ENCODE measurements at regions not wholly inside any gene's neighbourhood (a gene's known extent, or its start where the extent isn't known, plus 50 kb on each side); places are given as distances from the start of the nearest gene placed in this dataset.
"Not testable (repeated sequence)": the region's sequence is repeated elsewhere in the genome, so short reads cannot be mapped to it uniquely, and the experiment has no call there.

DNA sequence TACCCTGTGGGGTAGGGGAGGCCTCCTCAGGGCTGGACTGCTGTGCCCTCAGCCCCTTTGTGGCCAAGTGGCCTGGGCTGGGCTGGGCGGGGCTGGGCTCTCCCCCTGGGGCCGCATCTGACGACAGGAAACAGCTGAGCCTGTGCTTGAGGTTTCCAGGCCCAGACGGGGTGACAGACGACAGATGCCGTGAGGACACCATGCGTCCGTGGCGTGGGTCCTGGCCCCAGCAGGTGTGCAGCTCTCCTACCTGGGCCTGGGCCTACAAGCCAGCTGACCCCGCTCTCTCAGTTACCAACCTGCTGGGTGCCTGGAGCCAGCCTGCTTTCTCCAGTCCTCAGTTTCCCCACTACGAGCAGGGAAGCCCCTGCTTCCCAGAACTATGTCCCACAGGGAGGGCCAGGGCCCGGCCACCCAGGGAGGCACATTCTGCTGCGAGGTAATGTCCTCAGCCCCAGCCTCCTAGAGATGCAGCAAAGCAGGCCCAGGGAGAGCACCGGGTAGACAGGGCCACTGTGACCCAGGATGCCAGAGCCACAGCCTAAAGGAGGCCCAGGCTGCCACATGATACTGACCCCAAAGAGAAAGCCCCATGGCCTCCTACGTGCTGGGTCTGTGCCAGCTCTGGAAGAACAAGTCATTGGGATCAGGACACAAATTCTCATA, 181.3 kb downstream of the IGLL1 start:
- Mint-ChIP-seq H3K27ac (no peak overlapping the region), H3K36me3 (ENCODE audit: low read depth) (no peaks in the 10 kb centered on the region), H3K4me1 (ENCODE audit: low read depth) (no peaks in the 10 kb centered on the region), H3K27me3 (ENCODE audit: low read depth) (no peaks in the 10 kb centered on the region), H3K9me3 (ENCODE audit: insufficient read depth) (no peaks in the 10 kb centered on the region), H3K4me3 (no peak overlapping the region)
- POLR2A ChIA-PET: no interaction called here
- no peak for ATAC-seq
- CTCF ChIA-PET: no interaction called here
- DNase-seq: no peak

DNA sequence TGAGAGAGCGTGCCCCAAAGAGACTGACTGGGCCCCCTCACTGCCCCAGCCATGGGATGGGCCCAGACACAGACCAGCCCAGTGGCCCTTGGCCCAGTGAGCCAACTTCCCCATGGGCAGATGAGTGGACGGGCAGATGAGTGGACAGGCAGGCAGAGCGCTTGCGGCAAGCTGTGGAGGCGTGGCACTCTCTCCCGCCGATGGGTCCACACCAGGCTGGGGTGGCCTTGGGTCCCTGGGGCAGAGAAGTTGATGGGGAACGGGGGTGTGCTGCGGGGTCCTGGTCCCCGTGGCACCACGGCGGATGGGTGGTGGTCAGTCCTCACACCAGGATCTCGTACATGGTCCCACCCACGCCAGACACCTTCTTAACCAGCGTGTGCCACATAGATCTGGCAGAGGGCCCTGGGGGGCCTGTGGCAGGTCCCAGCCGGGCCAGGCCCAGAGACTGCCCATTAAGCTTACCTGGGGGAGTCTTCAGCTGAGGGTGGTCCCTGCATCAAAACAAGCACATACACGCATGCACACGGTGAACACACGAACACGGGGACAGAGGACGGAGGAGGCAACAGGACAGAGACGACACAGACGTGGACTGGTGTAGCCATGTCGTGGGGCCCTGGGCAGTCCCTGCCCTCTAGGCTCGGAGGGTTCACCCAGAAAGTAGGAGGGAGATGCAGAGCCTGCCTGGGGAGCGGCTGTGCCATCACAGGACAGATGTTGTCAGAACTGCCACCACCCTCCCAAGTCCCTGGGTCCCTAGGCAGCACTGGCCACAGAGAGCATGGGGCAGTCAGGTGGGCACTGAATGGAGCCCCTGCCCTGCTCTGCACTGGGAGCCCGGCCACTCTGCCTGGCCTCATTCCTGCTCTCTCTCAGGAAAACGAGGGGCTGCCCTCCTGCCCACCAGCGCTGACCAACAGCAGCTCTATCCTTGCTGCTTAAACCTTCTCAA, 182.2 kb downstream of the IGLL1 start:
- Mint-ChIP-seq H3K4me1 (ENCODE audit: low read depth) (no peaks in the 10 kb centered on the region), H3K27me3 (ENCODE audit: low read depth) (no peaks in the 10 kb centered on the region), H3K36me3 (ENCODE audit: low read depth) (no peaks in the 10 kb centered on the region), H3K4me3 (no peak overlapping the region), H3K9me3 (ENCODE audit: insufficient read depth) (no peaks in the 10 kb centered on the region), H3K27ac (no peak overlapping the region)
- ATAC-seq (no peak), DNase-seq (no peak)
- CTCF ChIA-PET: no interaction called here
- POLR2A ChIA-PET: no interaction called here

DNA sequence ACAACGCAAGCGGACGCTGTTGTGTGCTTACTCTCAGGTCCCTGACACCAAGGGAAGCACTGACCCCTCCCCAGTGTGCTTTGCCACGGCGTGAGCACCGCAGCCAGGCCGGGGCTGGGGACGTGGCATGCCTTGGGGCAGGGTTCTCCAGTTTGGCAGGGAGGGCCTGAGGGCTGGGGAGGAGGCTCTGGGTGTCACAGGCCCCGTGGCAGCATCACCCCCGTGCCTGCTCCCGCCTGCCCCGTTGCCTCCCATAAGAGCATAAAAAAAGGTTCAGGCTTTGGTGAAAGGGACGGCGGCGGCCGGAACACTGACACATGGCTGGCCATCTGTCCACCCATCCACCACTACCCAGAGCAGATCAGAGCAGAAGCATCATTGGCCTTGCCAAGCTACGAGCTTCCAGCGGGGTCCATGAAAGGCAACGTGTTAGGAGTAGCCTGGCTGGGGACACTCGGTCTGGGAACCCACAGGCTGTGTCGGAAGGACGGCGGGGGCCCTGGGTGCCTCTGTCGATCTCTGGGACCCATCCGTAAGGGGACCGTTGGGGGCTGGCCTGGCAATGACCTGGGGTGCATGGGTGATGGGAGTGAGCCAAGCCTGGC, 183.0 kb downstream of the IGLL1 start:
- Mint-ChIP-seq H3K27me3 (ENCODE audit: low read depth) (no peaks in the 10 kb centered on the region), H3K27ac (no peak overlapping the region), H3K4me1 (ENCODE audit: low read depth) (no peaks in the 10 kb centered on the region), H3K4me3 (no peak overlapping the region), H3K9me3 (ENCODE audit: insufficient read depth) (no peaks in the 10 kb centered on the region), H3K36me3 (ENCODE audit: low read depth) (no peaks in the 10 kb centered on the region)
- ChIA-PET CTCF (no interaction called here), POLR2A (no interaction called here)
- DNase-seq (no peak), ATAC-seq (no peak)

DNA sequence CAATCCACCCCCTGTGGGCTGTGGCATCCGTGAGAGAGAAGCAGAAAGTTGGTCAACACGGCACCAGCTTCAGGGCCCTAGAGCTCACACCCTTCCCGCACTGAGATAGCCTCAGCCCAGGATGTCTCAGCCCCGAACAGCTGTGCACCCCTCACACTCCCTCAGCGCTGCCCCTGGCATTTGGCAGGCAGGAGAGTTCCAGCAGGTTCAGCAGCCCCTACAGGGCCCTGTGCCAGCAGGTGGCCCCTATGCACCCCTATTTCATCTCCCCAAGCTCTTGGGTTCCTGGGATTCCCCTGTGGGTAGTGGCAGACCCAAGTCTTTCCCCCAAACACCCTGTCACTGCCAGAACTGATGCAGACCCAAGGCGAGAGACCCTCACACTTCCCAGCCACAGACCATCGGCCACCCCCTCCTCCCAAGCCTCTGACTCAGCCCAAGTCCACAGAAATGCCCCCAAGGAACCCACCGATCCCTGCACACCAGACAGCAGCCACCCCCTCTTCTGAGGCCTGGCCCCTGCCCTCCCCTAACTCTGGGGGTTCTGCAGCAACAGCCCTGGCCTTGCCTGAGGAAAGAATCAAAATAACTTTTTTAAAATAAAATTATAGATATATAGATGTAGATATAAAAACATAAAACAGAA, 183.6 kb downstream of the IGLL1 start:
- Mint-ChIP-seq H3K36me3 (ENCODE audit: low read depth) (no peaks in the 10 kb centered on the region), H3K27me3 (ENCODE audit: low read depth) (no peaks in the 10 kb centered on the region), H3K27ac (no peak overlapping the region), H3K9me3 (ENCODE audit: insufficient read depth) (no peaks in the 10 kb centered on the region), H3K4me1 (ENCODE audit: low read depth) (no peaks in the 10 kb centered on the region), H3K4me3 (no peak overlapping the region)
- ChIA-PET CTCF (interaction anchor here (0.8 to 1.6 kb wide), 2 partner anchors 12 to 20 kb away, joined by 3 read pairs; no protein-coding TSS in a partner anchor), POLR2A (no interaction called here)
- DNase-seq: no peak
- no peak for ATAC-seq

DNA sequence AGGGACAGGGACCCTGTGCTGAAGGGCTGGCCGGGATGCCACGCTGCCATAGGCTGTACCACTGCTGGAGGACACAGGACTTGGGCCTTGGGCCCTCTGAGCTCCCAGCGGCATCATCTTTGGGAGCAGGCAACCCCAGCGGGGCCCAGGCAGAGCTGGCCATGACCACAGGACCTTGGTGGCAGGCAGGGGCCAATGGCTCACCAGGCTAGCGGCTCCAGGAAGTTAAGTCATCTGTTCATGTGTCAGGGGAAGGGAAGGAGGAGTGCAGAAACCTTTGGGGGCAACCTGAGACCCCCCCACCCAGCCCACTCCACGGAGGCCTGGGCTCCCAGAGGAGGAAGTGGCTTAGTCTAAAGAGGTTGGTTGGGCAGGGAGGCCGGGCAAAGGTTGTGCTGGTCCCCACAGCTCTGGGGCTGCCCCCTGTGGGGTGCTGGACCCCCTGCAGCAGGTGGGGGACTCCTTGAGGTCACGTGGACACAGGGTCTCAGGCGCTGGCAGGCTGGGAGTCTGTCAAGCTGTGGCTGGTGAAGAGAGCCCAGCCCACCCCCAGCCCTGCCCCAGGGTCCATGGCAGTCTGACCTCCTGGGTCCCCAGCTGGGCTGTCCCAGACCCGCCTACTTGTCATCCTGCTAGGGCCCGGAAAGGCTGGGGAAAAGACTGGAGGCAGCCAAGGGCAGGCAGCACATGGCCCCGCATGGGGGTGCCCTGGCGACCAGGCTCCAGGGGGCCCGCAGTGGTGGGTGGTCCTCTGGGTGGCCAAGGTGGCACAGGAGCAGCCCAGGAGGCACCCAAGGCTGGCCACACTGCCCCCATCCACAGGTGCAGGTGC, 184.3 kb downstream of the IGLL1 start:
- H3K9me3 Mint-ChIP-seq (ENCODE audit: insufficient read depth): no peaks in the 10 kb centered on the region
- no peak for DNase-seq
- H3K4me1 Mint-ChIP-seq (ENCODE audit: low read depth): no peaks in the 10 kb centered on the region
- H3K36me3 Mint-ChIP-seq (ENCODE audit: low read depth): no peaks in the 10 kb centered on the region
- H3K4me3 Mint-ChIP-seq: no peak overlapping the region
- ChIA-PET POLR2A (no interaction called here), CTCF (interaction anchor here (0.8 to 1.6 kb wide), 2 partner anchors 11 to 19 kb away, joined by 3 read pairs; no protein-coding TSS in a partner anchor)
- no peaks in the 10 kb centered on the region for H3K27me3 Mint-ChIP-seq (ENCODE audit: low read depth)
- no peak for ATAC-seq
- no peak overlapping the region for H3K27ac Mint-ChIP-seq

DNA sequence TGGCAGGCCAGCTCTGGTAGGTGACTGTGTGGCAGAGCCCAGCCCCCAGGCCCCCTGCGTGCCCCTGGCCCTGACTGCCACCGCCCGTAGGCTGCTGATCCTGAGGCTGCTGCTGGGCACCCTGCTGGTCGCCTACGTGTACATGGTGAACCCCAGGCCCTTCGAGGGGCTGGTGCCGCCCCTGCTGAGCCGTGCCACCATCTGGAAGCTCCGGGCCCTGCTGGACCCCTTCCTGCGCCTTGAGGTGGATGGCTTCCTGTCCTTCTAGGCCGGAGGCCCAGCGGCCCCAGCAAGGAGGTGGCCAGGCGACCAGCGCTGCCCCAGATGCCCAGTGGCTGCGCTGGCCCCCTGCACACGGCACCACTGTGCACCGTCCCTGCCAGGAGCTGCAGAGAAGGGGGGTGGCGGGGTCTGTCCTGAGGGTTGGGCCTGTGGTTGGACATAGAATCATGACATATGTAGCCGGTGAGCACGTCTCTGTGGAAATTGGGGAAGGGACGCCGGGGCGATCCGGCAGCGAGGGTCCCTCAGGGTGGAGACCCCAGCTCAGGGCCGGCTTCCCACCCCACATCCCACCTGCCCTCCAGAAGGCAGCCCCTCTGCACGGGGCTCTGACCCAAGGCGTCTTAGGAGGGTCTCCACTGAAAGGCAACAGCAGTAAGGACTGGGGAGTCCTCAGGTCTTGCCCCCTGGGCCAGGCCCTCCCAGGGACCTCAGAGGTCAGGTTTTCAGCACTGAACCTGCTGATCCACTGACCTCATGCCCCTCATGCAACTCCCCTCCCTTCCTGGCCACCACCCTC, 185.4 kb downstream of the IGLL1 start:
- Mint-ChIP-seq H3K36me3 (ENCODE audit: low read depth) (no peaks in the 10 kb centered on the region), H3K27me3 (ENCODE audit: low read depth) (no peaks in the 10 kb centered on the region), H3K4me3 (no peak overlapping the region), H3K9me3 (ENCODE audit: insufficient read depth) (no peaks in the 10 kb centered on the region), H3K4me1 (ENCODE audit: low read depth) (no peaks in the 10 kb centered on the region), H3K27ac (no peak overlapping the region)
- DNase-seq (no peak), ATAC-seq (no peak)
- CTCF ChIA-PET: interaction anchor here (1.6 kb wide), 1 partner anchor 10 kb away, joined by 3 read pairs; no protein-coding TSS in a partner anchor
- POLR2A ChIA-PET: no interaction called here

DNA sequence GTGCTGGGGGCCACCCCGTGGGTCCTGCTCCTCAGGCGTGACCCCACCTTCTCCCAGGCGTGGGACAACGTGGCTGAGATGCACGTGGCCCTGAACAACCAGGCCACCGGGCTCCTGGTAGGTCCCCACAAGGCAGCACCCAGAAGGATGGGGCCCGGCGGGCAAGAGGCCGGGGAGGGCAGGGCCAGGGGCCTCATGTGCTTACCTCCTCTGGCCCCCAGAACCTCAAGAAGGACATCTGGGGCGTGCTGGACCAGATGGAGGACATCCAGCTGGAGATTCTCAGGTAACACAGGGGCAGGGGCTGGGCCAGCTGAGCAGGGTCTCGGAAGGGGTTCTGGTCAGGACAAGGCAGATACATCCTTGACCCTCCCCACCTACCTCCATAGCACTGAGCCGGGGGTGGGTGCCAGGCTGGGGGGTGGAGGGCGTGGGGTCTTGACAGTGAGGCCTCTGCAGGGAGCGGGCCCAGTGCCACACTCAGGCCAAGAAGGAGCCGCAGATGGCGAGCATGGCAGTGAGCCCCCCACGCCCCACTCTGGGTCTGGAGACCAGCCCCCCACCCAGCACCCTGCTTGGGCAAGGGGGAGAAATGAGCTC, 186.3 kb downstream of the IGLL1 start:
- no peak for ATAC-seq
- Mint-ChIP-seq H3K4me1 (ENCODE audit: low read depth) (no peaks in the 10 kb centered on the region), H3K36me3 (ENCODE audit: low read depth) (no peaks in the 10 kb centered on the region), H3K4me3 (no peak overlapping the region), H3K27me3 (ENCODE audit: low read depth) (no peaks in the 10 kb centered on the region), H3K27ac (no peak overlapping the region), H3K9me3 (ENCODE audit: insufficient read depth) (no peaks in the 10 kb centered on the region)
- ChIA-PET CTCF (no interaction called here), POLR2A (no interaction called here)
- no peak for DNase-seq

DNA sequence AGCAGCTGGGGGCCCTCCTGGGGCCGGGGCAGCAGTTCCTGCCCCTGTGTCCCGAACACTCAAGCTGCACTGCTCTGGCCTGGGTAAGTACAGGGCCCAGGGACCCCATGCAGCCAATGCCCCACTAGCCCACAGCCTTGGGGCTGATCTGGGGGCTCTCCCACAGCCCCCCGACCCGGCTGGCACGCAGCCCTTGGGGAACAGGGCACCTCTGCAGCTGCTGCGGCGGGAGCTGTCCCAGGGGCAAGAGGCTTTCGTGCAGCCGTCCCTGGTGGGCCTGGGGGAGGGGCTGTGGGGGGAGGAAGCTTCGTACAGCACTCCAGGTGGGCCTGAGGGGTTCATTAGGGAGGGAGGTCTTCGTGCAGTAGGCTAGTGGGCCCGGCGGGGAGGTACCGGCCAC, 186.9 kb downstream of the IGLL1 start:
- ATAC-seq; H3K27ac Mint-ChIP-seq; H3K36me3 Mint-ChIP-seq (ENCODE audit: low read depth); DNase-seq; H3K27me3 Mint-ChIP-seq (ENCODE audit: low read depth); H3K9me3 Mint-ChIP-seq (ENCODE audit: insufficient read depth); H3K4me3 Mint-ChIP-seq; H3K4me1 Mint-ChIP-seq (ENCODE audit: low read depth); POLR2A ChIA-PET; CTCF ChIA-PET: not testable (repeated sequence)

DNA sequence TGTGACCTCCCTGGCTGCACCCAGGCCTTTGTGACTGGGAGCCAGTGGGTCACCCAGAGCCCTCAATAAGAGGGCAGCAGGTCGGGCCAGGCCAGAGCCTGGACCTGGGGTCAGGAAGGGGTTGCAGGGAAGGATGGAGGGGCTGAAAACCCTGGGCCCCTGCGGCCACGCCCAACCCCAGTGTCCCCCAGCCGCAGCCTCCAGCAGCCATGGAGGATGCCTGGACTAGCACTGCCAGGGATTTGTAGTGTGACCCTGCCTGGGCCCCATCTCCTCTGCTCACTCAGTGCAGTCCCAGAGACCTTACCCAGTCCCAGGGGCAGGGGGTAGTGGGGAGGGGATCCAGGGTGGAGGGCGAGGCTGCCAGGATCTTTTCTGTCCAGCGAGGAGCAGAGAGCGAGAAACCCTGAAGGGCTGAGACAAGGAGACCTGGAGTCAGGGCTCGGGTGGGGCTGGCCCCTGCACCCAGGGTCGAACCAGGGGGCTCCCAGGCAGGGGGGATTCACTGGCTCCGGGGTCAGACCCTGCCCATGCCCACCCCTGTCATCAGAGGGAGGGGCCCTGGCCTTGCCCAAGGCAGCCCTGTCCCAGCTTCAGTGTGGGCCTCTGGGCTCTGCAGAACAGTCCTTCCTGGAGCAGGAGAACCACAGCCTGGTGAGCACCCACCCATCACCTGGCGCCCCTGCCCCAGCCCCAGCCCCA, 187.5 kb downstream of the IGLL1 start:
- Mint-ChIP-seq H3K27ac (no peak overlapping the region), H3K9me3 (ENCODE audit: insufficient read depth) (no peaks in the 10 kb centered on the region), H3K4me3 (no peak overlapping the region), H3K4me1 (ENCODE audit: low read depth) (no peaks in the 10 kb centered on the region), H3K36me3 (ENCODE audit: low read depth) (no peaks in the 10 kb centered on the region), H3K27me3 (ENCODE audit: low read depth) (no peaks in the 10 kb centered on the region)
- ATAC-seq: no peak
- ChIA-PET POLR2A (no interaction called here), CTCF (interaction anchor here (1.3 kb wide), 1 partner anchor 17 kb away, joined by 3 read pairs; no protein-coding TSS in a partner anchor)
- no peak for DNase-seq

DNA sequence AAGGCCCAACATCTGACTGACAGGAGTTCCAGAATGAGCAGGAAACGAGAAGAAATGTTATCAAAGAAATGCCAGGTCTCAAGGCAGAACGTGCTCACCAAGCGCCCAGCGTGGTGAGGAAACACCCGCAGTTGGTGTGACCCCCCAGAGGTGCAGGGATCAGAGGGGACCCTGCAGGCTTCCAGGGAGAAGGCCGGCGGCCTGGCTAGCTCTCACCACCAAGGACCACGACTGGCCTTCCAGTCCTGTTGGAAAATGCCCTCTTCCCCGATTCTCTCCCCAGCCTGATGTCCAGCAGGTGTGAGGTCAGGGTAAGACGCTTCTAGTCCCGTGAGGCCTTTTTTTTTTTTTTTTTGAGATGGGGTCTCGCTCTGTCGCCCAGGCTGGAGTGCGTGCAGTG, 189.1 kb downstream of the IGLL1 start:
- H3K9me3 Mint-ChIP-seq (ENCODE audit: insufficient read depth): no peaks in the 10 kb centered on the region
- no peaks in the 10 kb centered on the region for H3K36me3 Mint-ChIP-seq (ENCODE audit: low read depth)
- ChIA-PET CTCF (interaction anchor here (1.0 to 1.3 kb wide), 2 partner anchors 15 kb away, joined by 3 to 4 read pairs; no protein-coding TSS in a partner anchor), POLR2A (no interaction called here)
- no peaks in the 10 kb centered on the region for H3K4me1 Mint-ChIP-seq (ENCODE audit: low read depth)
- H3K27ac Mint-ChIP-seq: no peak overlapping the region
- ATAC-seq (no peak), DNase-seq (no peak)
- H3K27me3 Mint-ChIP-seq (ENCODE audit: low read depth): no peaks in the 10 kb centered on the region
- H3K4me3 Mint-ChIP-seq: no peak overlapping the region

All from activated CD8-positive, alpha-beta T cell treated with anti-CD3 and anti-CD28 coated beads, Interleukin-2, amount 10 ng/mL, durations not matched to agents 7 days and 5 days (primary cell).